ENCODE measurements at regions not wholly inside any gene's neighbourhood (a gene's known extent, or its start where the extent isn't known, plus 50 kb on each side); places are given as distances from the start of the nearest gene placed in this dataset.

GRCh38 chr17:71503710-71504465 is 616.9 kb upstream of the SOX9 start:
- Histone ChIP-seq H3K4me1 (ENCODE audit: insufficient read depth, low read length, poor library complexity, severe bottlenecking) (no peaks in the 10 kb centered on the region), H3K4me3 (ENCODE audit: low read depth, low read length, poor library complexity, severe bottlenecking) (no peak overlapping the region), H3K9me3 (ENCODE audit: low read depth, low read length, poor library complexity, severe bottlenecking) (no peaks in the 10 kb centered on the region), H3K36me3 (ENCODE audit: insufficient read depth, low read length, poor library complexity, severe bottlenecking) (no peaks in the 10 kb centered on the region), H3K27ac (ENCODE audit: low read depth, low read length, poor library complexity, severe bottlenecking) (no peak overlapping the region), H3K27me3 (replicated peaks; ENCODE audit: insufficient read depth, low read depth, low read length, poor library complexity) (no peaks in the 10 kb centered on the region)
- ChIA-PET CTCF (no interaction called here), POLR2A (ENCODE audit: low non-redundant PET) (no interaction called here)
- no peak for TF ChIP-seq EZH2 (IDR thresholded peaks at IDR 0.05; ENCODE audit: borderline replicate concordance, low read depth, low read length, poor library complexity, severe bottlenecking)
- DNase-seq (ENCODE audit: low spot score): no peak
- intact Hi-C loops (cut with micrococcal nuclease; ENCODE audit: unreplicated experiment): no loop called here
- BruUV-seq (replicated peaks): no TSS peak

- Histone ChIP-seq H3K9me3 (ENCODE audit: low read depth, low read length, poor library complexity, severe bottlenecking) (no peaks in the 10 kb centered on the region), H3K27ac (ENCODE audit: low read depth, low read length, poor library complexity, severe bottlenecking) (no peak overlapping the region), H3K36me3 (ENCODE audit: insufficient read depth, low read length, poor library complexity, severe bottlenecking) (no peaks in the 10 kb centered on the region), H3K27me3 (replicated peaks; ENCODE audit: insufficient read depth, low read depth, low read length, poor library complexity) (no peaks in the 10 kb centered on the region), H3K4me1 (ENCODE audit: insufficient read depth, low read length, poor library complexity, severe bottlenecking) (no peaks in the 10 kb centered on the region), H3K4me3 (ENCODE audit: low read depth, low read length, poor library complexity, severe bottlenecking) (no peak overlapping the region)
- no TSS peak for BruUV-seq (replicated peaks)
- TF ChIP-seq EZH2 (IDR thresholded peaks at IDR 0.05; ENCODE audit: borderline replicate concordance, low read depth, low read length, poor library complexity, severe bottlenecking): no peak
- TF ChIP-seq, protein P1, sequence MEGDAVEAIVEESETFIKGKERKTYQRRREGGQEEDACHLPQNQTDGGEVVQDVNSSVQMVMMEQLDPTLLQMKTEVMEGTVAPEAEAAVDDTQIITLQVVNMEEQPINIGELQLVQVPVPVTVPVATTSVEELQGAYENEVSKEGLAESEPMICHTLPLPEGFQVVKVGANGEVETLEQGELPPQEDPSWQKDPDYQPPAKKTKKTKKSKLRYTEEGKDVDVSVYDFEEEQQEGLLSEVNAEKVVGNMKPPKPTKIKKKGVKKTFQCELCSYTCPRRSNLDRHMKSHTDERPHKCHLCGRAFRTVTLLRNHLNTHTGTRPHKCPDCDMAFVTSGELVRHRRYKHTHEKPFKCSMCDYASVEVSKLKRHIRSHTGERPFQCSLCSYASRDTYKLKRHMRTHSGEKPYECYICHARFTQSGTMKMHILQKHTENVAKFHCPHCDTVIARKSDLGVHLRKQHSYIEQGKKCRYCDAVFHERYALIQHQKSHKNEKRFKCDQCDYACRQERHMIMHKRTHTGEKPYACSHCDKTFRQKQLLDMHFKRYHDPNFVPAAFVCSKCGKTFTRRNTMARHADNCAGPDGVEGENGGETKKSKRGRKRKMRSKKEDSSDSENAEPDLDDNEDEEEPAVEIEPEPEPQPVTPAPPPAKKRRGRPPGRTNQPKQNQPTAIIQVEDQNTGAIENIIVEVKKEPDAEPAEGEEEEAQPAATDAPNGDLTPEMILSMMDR (conservative IDR thresholded peaks at IDR 0.05; ENCODE audit: low read depth, low read length): no peak
- ChIA-PET CTCF (no interaction called here), POLR2A (ENCODE audit: low non-redundant PET) (no interaction called here)
- intact Hi-C loops (cut with micrococcal nuclease; ENCODE audit: unreplicated experiment): no loop called here
- no peak for DNase-seq (ENCODE audit: low spot score)
Measured at GRCh38 chr17:71505200-71505599, 615.6 kb upstream of the SOX9 start.

- TF ChIP-seq, protein P1 (conservative IDR thresholded peaks at IDR 0.05; ENCODE audit: low read depth, low read length): no peak
- no peak for TF ChIP-seq EZH2 (IDR thresholded peaks at IDR 0.05; ENCODE audit: borderline replicate concordance, low read depth, low read length, poor library complexity, severe bottlenecking)
- intact Hi-C loops (cut with micrococcal nuclease; ENCODE audit: unreplicated experiment): no loop called here
- POLR2A ChIA-PET (ENCODE audit: low non-redundant PET): no interaction called here
- no peaks in the 10 kb centered on the region for H3K9me3 ChIP-seq (ENCODE audit: low read depth, low read length, poor library complexity, severe bottlenecking)
- H3K4me3 ChIP-seq (ENCODE audit: low read depth, low read length, poor library complexity, severe bottlenecking): no peak overlapping the region
- CTCF ChIA-PET: no interaction called here
- H3K27ac ChIP-seq (ENCODE audit: low read depth, low read length, poor library complexity, severe bottlenecking): no peak overlapping the region
- H3K27me3 ChIP-seq (replicated peaks; ENCODE audit: insufficient read depth, low read depth, low read length, poor library complexity): no peaks in the 10 kb centered on the region
- no peaks in the 10 kb centered on the region for H3K4me1 ChIP-seq (ENCODE audit: insufficient read depth, low read length, poor library complexity, severe bottlenecking)
- no TSS peak for BruUV-seq (replicated peaks)
- DNase-seq (ENCODE audit: low spot score): no peak
- no peaks in the 10 kb centered on the region for H3K36me3 ChIP-seq (ENCODE audit: insufficient read depth, low read length, poor library complexity, severe bottlenecking)
Measured at GRCh38 chr17:71505981-71506380, 614.8 kb upstream of the SOX9 start.
